Natural killer cell (primary cell): ENCODE measurements at regions not wholly inside any gene's neighbourhood (a gene's known extent, or its start where the extent isn't known, plus 50 kb on each side); places are given as distances from the start of the nearest gene placed in this dataset.
"Not testable (repeated sequence)": the region's sequence is repeated elsewhere in the genome, so short reads cannot be mapped to it uniquely, and the experiment has no call there.

Experiments
- ATAC-seq, 3 donors: fragments of 150-1000 bp in 2 of 3; fragments of 200-7000 bp in 1 of 3; cut with Tn5 transposase; 1 replicate in 1 of 3; 2 replicates in 2 of 3; pipeline ENCODE4 v1.10.0; 2021; ENCODE audit warnings: mild to moderate bottlenecking in 2 of 3, moderate library complexity in 2 of 3
- DNase-seq, 2 donors: peaks; one replicate each; pipeline versions ENCODE4 v3.0.0 to v3.0.0-alpha.2; 2013 to 2021; ENCODE audit warnings: mixed read lengths in 1 of 2
- H3K27ac ChIP-seq: one replicate; pipeline ENCODE4 v1.5.1; 2013; ENCODE audit warnings: mild to moderate bottlenecking, low read length
- H3K27me3 ChIP-seq: one replicate; pipeline ENCODE4 v1.6.1; 2013; ENCODE audit warnings: low read length; ENCODE audit not compliant: control insufficient read depth, insufficient read depth
- H3K36me3 ChIP-seq: one replicate; pipeline ENCODE4 v1.6.1; 2013; ENCODE audit warnings: low read length; ENCODE audit not compliant: control insufficient read depth, insufficient read depth
- H3K4me1 ChIP-seq: one replicate; pipeline ENCODE4 v1.6.1; 2013; ENCODE audit warnings: low read length; ENCODE audit not compliant: control insufficient read depth, insufficient read depth
- H3K4me3 ChIP-seq: one replicate; pipeline ENCODE4 v1.5.1; 2013; ENCODE audit warnings: low read length
- H3K9me3 ChIP-seq: one replicate; pipeline ENCODE4 v1.6.1; 2013; ENCODE audit warnings: low read length; ENCODE audit not compliant: control insufficient read depth, insufficient read depth
- H3K27ac Mint-ChIP-seq, 2 donors: one replicate each; pipeline ENCODE4 v1.8.0; 2022; ENCODE audit warnings: mild to moderate bottlenecking in 2 of 2, mixed read lengths in 2 of 2, moderate library complexity in 1 of 2
- H3K27me3 Mint-ChIP-seq, 2 donors: one replicate each; pipeline ENCODE4 v1.8.0; 2022; ENCODE audit warnings: low read depth in 2 of 2, mixed read lengths in 2 of 2
- H3K36me3 Mint-ChIP-seq: one replicate; pipeline ENCODE4 v1.8.0; 2022; ENCODE audit warnings: mixed read lengths
- H3K4me1 Mint-ChIP-seq, 2 donors: one replicate each; pipeline ENCODE4 v1.8.0; 2022; ENCODE audit warnings: mixed read lengths in 2 of 2
- H3K4me3 Mint-ChIP-seq: one replicate; pipeline ENCODE4 v1.8.0; 2022; ENCODE audit warnings: mild to moderate bottlenecking, moderate library complexity, mixed read lengths
- H3K9me3 Mint-ChIP-seq, 2 donors: one replicate each; pipeline ENCODE4 v1.8.0; 2022; ENCODE audit warnings: mixed read lengths in 2 of 2
- WGBS: methylation state at CpG from one replicate; pipeline ENCODE4 v1.1.7; 2013; ENCODE audit warnings: missing lambda C conversion rate; ENCODE audit not compliant: insufficient coverage; 5-methylcytosine and 5-hydroxymethylcytosine counted together
- intact Hi-C: fragments of 100-400 bp; cut with micrococcal nuclease; formaldehyde crosslinking; loops from one replicate; pipeline ENCODE4 v1.14.2; 2022
- TF ChIP-seq, protein P1 (sequence below): fragments of 200-600 bp; IDR thresholded peaks from one replicate; pipeline ENCODE4 v1.8.0; 2022; ENCODE audit warnings: antibody characterized with exemption

- intact Hi-C loops, result loop anchor here (1.0 to 5.0 kb wide), 6 partner anchors 10 to 77 kb away; a partner anchor contains a TSS
- no peaks in the 10 kb centered on the region for H3K9me3 ChIP-seq
- TF ChIP-seq, protein P1, sequence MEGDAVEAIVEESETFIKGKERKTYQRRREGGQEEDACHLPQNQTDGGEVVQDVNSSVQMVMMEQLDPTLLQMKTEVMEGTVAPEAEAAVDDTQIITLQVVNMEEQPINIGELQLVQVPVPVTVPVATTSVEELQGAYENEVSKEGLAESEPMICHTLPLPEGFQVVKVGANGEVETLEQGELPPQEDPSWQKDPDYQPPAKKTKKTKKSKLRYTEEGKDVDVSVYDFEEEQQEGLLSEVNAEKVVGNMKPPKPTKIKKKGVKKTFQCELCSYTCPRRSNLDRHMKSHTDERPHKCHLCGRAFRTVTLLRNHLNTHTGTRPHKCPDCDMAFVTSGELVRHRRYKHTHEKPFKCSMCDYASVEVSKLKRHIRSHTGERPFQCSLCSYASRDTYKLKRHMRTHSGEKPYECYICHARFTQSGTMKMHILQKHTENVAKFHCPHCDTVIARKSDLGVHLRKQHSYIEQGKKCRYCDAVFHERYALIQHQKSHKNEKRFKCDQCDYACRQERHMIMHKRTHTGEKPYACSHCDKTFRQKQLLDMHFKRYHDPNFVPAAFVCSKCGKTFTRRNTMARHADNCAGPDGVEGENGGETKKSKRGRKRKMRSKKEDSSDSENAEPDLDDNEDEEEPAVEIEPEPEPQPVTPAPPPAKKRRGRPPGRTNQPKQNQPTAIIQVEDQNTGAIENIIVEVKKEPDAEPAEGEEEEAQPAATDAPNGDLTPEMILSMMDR, result no peak
- peak overlapping the region; percentile 69 for H3K4me3 ChIP-seq
- peak overlapping the region; percentile 91 to 98 for H3K27ac Mint-ChIP-seq
- H3K36me3 Mint-ChIP-seq, result no peaks in the 10 kb centered on the region
- WGBS, result under 1% methylated on average over 32 of the region's 32 CpGs
- peak; percentile 71 to 87 for DNase-seq
- no peaks in the 10 kb centered on the region for H3K27me3 ChIP-seq
- no peaks in the 10 kb centered on the region for H3K27me3 Mint-ChIP-seq
- H3K4me1 Mint-ChIP-seq, result peaks cover 32 to 37% of the 10 kb centered on the region in 2 donors
- peak; percentile 59 to 75 (median 60) for ATAC-seq
- H3K36me3 ChIP-seq, result no peaks in the 10 kb centered on the region
- H3K27ac ChIP-seq, result peak overlapping the region; percentile 92
- no peaks in the 10 kb centered on the region for H3K9me3 Mint-ChIP-seq
- peak overlapping the region; percentile 91 for H3K4me3 Mint-ChIP-seq
- H3K4me1 ChIP-seq, result peaks cover 19% of the 10 kb centered on the region
Measured at GRCh38 chr6:26233649-26234420, 131.2 kb upstream of the BTN3A2 start.

DNA sequence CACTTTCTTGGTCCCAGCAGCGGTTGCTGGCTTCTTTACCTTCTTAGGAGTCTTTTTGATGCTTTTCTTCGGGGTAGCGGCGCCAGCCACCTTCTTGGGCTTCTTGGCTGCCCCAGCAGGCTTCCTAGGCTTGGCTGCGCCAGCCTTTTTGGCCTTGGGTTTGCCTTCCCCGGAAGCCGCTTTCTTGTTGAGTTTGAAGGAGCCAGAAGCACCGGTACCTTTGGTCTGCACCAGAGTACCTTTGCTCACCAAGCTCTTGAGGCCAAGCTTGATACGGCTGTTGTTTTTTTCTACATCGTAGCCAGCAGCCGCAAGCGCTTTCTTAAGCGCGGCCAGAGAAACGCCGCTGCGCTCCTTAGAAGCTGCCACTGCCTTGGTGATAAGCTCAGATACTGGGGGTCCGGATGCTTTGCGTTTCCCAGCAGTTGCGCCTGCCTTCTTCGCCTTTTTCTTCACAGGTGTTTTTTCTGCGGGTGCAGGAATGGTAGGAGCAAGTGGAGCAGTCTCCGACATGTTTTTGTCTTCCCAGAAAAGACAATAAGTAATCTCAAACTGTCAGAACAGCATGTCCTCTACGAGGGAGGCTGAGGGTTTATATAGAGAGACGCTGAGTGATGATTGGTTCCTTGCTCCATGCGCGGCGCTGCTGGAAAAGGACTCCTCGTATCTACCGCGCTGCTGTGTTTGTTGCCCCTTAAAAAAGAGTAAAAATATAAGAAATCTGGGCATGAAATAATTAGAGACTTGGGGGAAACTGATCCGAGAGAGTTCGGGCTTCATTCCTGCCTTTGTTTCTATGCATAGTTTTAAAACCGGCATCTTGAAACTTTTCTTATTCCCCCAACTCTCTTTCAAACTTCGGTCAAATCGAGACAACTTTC is 130.3 kb upstream of the BTN3A2 start:
- H3K9me3 ChIP-seq, result no peaks in the 10 kb centered on the region
- peak overlapping the region; percentile 91 for H3K4me3 Mint-ChIP-seq
- DNase-seq (peak; percentile 64 to 86), ATAC-seq (peak; percentile 73 to 84 (median 73))
- no peaks in the 10 kb centered on the region for H3K27me3 ChIP-seq
- no peaks in the 10 kb centered on the region for H3K36me3 ChIP-seq
- H3K4me1 Mint-ChIP-seq, result peaks cover 32 to 37% of the 10 kb centered on the region in 2 donors
- no peaks in the 10 kb centered on the region for H3K9me3 Mint-ChIP-seq
- peak overlapping the region; percentile 91 to 98 for H3K27ac Mint-ChIP-seq
- peak overlapping the region; percentile 69 for H3K4me3 ChIP-seq
- no peaks in the 10 kb centered on the region for H3K27me3 Mint-ChIP-seq
- H3K27ac ChIP-seq, result peak overlapping the region; percentile 92
- intact Hi-C loops, result loop anchor here (2.0 to 5.0 kb wide), 4 partner anchors 18 to 78 kb away; a partner anchor contains a TSS
- WGBS, result under 1% methylated on average over 36 of the region's 36 CpGs
- H3K36me3 Mint-ChIP-seq, result no peaks in the 10 kb centered on the region
- TF ChIP-seq, protein P1, result no peak
- peaks cover 23% of the 10 kb centered on the region for H3K4me1 ChIP-seq

DNA sequence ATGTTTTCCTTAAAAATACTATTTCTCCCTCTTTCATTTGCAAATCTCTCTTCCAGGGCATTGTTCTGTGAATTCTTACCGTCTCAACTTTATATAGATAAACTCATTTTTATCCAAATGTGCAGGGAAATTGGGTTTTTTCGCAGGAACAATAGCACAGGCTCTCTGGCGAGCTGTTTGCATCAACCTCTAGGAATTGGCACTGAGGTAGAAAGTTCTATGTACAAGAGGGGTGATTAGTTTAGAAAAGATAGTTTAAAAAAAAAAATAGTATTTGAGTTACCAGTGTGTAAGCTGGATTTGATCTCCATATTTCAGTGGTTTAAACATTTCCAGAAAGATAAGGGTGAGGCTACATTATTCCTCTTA is 129.7 kb upstream of the BTN3A2 start:
- DNase-seq, result peak in 1 of 2 donors; percentile 42
- H3K4me1 Mint-ChIP-seq, result peaks cover 36 to 40% of the 10 kb centered on the region in 2 donors
- H3K9me3 Mint-ChIP-seq, result no peaks in the 10 kb centered on the region
- ATAC-seq, result no peak
- no peaks in the 10 kb centered on the region for H3K36me3 Mint-ChIP-seq
- H3K4me3 ChIP-seq, result peak overlapping the region; percentile 69
- peak overlapping the region; percentile 91 for H3K4me3 Mint-ChIP-seq
- H3K27ac ChIP-seq, result peak overlapping the region; percentile 92
- TF ChIP-seq, protein P1, result no peak
- intact Hi-C loops, result loop anchor here (2.0 kb wide), 2 partner anchors 18 to 78 kb away; a partner anchor contains a TSS
- no peaks in the 10 kb centered on the region for H3K27me3 ChIP-seq
- H3K36me3 ChIP-seq, result no peaks in the 10 kb centered on the region
- H3K27me3 Mint-ChIP-seq, result no peaks in the 10 kb centered on the region
- H3K9me3 ChIP-seq, result no peaks in the 10 kb centered on the region
- 17% methylated on average over 3 of the region's 3 CpGs for WGBS
- peaks cover 29% of the 10 kb centered on the region for H3K4me1 ChIP-seq
- peak overlapping the region; percentile 91 to 98 for H3K27ac Mint-ChIP-seq

GRCh38 chr6:26239415-26239814 is 125.6 kb upstream of the BTN3A2 start:
- H3K27me3 ChIP-seq, H3K36me3 Mint-ChIP-seq, H3K4me3 ChIP-seq, H3K27me3 Mint-ChIP-seq, H3K9me3 Mint-ChIP-seq, H3K9me3 ChIP-seq, ATAC-seq, H3K27ac ChIP-seq, intact Hi-C loops, H3K4me3 Mint-ChIP-seq, DNase-seq, H3K36me3 ChIP-seq: not testable (repeated sequence)
- Mint-ChIP-seq H3K4me1 (peaks cover 26 to 33% of the 10 kb centered on the region in 2 donors), H3K27ac (peak overlapping the region in 1 of 2 donors; percentile 96)
- peaks cover 23% of the 10 kb centered on the region for H3K4me1 ChIP-seq
- 95% methylated on average over 18 of the region's 18 CpGs for WGBS
